ENCODE measurements at regions not wholly inside any gene's neighbourhood (a gene's known extent, or its start where the extent isn't known, plus 50 kb on each side); places are given as distances from the start of the nearest gene placed in this dataset.
"Not testable (repeated sequence)": the region's sequence is repeated elsewhere in the genome, so short reads cannot be mapped to it uniquely, and the experiment has no call there.

- H3K4me3 ChIP-seq (IDR thresholded peaks at IDR 0.05; ENCODE audit: insufficient read depth, low read depth, low read length); H3K36me3 ChIP-seq (ENCODE audit: insufficient read depth); H4K20me1 ChIP-seq (ENCODE audit: insufficient read depth); H3K4me2 ChIP-seq; H3K27ac ChIP-seq; H3K4me1 ChIP-seq (ENCODE audit: low read depth, poor library complexity, severe bottlenecking); H2AFZ ChIP-seq (ENCODE audit: low read depth); H3K9ac ChIP-seq; H3K27me3 ChIP-seq (ENCODE audit: insufficient read depth, low read depth); H3K79me2 ChIP-seq (ENCODE audit: insufficient read depth, low read depth): not testable (repeated sequence)
Measured at GRCh38 chr10:76815505-76815904, 822.1 kb downstream of the KCNMA1 start.

GRCh38 chr10:76811430-76811829 lies 826.2 kb downstream of the KCNMA1 start:
- Histone ChIP-seq H3K36me3 (ENCODE audit: insufficient read depth) (no peaks in the 10 kb centered on the region), H3K79me2 (ENCODE audit: insufficient read depth, low read depth) (no peaks in the 10 kb centered on the region), H3K27ac (no peak overlapping the region), H2AFZ (ENCODE audit: low read depth) (no peak overlapping the region), H3K27me3 (ENCODE audit: insufficient read depth, low read depth) (no peaks in the 10 kb centered on the region), H3K4me1 (ENCODE audit: low read depth, poor library complexity, severe bottlenecking) (no peaks in the 10 kb centered on the region), H3K4me2 (no peak overlapping the region), H4K20me1 (ENCODE audit: insufficient read depth) (no peaks in the 10 kb centered on the region), H3K9ac (no peak overlapping the region), H3K4me3 (IDR thresholded peaks at IDR 0.05; ENCODE audit: insufficient read depth, low read depth, low read length) (no peak overlapping the region)
- no peak for TF ChIP-seq CTCF (conservative IDR thresholded peaks at IDR 0.05; ENCODE audit: low read depth, low read length)

- H2AFZ ChIP-seq (ENCODE audit: low read depth): no peak overlapping the region
- no peak overlapping the region for H3K4me2 ChIP-seq
- H3K4me1 ChIP-seq (ENCODE audit: low read depth, poor library complexity, severe bottlenecking): no peaks in the 10 kb centered on the region
- no peak for TF ChIP-seq CTCF (conservative IDR thresholded peaks at IDR 0.05; ENCODE audit: low read depth, low read length)
- H3K4me3 ChIP-seq (IDR thresholded peaks at IDR 0.05; ENCODE audit: insufficient read depth, low read depth, low read length): no peak overlapping the region
- H4K20me1 ChIP-seq (ENCODE audit: insufficient read depth): no peaks in the 10 kb centered on the region
- no peaks in the 10 kb centered on the region for H3K79me2 ChIP-seq (ENCODE audit: insufficient read depth, low read depth)
- no peaks in the 10 kb centered on the region for H3K36me3 ChIP-seq (ENCODE audit: insufficient read depth)
- no peak overlapping the region for H3K9ac ChIP-seq
- no peak overlapping the region for H3K27ac ChIP-seq
- H3K27me3 ChIP-seq (ENCODE audit: insufficient read depth, low read depth): no peaks in the 10 kb centered on the region
Measured at GRCh38 chr10:76788452-76788811, 849.2 kb downstream of the KCNMA1 start.

- Histone ChIP-seq H3K27ac (no peak overlapping the region), H3K79me2 (ENCODE audit: insufficient read depth, low read depth) (no peaks in the 10 kb centered on the region), H2AFZ (ENCODE audit: low read depth) (no peak overlapping the region), H3K27me3 (ENCODE audit: insufficient read depth, low read depth) (no peaks in the 10 kb centered on the region), H3K4me2 (no peak overlapping the region), H3K9ac (no peak overlapping the region), H4K20me1 (ENCODE audit: insufficient read depth) (no peaks in the 10 kb centered on the region), H3K4me3 (IDR thresholded peaks at IDR 0.05; ENCODE audit: insufficient read depth, low read depth, low read length) (no peak overlapping the region), H3K36me3 (ENCODE audit: insufficient read depth) (no peaks in the 10 kb centered on the region), H3K4me1 (ENCODE audit: low read depth, poor library complexity, severe bottlenecking) (no peaks in the 10 kb centered on the region)
- no peak for TF ChIP-seq CTCF (conservative IDR thresholded peaks at IDR 0.05; ENCODE audit: low read depth, low read length)
Measured at GRCh38 chr10:76787746-76788451, 849.7 kb downstream of the KCNMA1 start.

- H3K4me3 ChIP-seq (IDR thresholded peaks at IDR 0.05; ENCODE audit: insufficient read depth, low read depth, low read length): no peak overlapping the region
- H3K27me3 ChIP-seq (ENCODE audit: insufficient read depth, low read depth): no peaks in the 10 kb centered on the region
- H3K79me2 ChIP-seq (ENCODE audit: insufficient read depth, low read depth): no peaks in the 10 kb centered on the region
- no peak overlapping the region for H2AFZ ChIP-seq (ENCODE audit: low read depth)
- no peak overlapping the region for H3K27ac ChIP-seq
- no peaks in the 10 kb centered on the region for H4K20me1 ChIP-seq (ENCODE audit: insufficient read depth)
- no peak for TF ChIP-seq CTCF (conservative IDR thresholded peaks at IDR 0.05; ENCODE audit: low read depth, low read length)
- no peak overlapping the region for H3K4me2 ChIP-seq
- H3K9ac ChIP-seq: no peak overlapping the region
- no peaks in the 10 kb centered on the region for H3K36me3 ChIP-seq (ENCODE audit: insufficient read depth)
- H3K4me1 ChIP-seq (ENCODE audit: low read depth, poor library complexity, severe bottlenecking): no peaks in the 10 kb centered on the region
Measured at GRCh38 chr10:76786504-76787072, 851.0 kb downstream of the KCNMA1 start.

Data from KMS-11 (cell line).